ENCODE measurements at regions not wholly inside any gene's neighbourhood (a gene's known extent, or its start where the extent isn't known, plus 50 kb on each side); places are given as distances from the start of the nearest gene placed in this dataset.
A peak's percentile ranks its signal among the peaks of the same experiment; 100 is the strongest.

DNA sequence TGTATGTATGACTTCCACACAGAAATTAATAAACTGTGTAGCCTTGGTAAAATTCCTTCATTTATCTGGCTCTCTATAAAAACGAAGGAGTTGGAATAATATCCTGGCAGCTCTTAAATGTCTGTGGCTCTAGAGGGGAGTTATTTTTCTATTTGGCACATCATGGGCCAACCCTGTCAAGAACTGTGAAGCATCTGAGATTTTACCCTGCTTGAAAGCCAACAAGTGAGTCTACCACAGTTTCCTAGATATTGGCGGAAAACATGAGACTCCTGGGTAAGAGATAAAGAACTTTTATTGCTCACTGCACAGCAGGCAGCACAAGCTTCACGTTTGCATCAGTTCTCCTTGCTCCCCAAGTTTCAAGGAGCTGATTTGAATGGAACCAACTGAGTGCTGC lies 346.7 kb upstream of the CYRIA start:
- DNase-seq (ENCODE audit: low read depth) = no peak
- no peak for FAIRE-seq
- Histone ChIP-seq H3K36me3 (ENCODE audit: control insufficient read depth, insufficient read depth, low read length) (no peaks in the 10 kb centered on the region), H3K4me3 (ENCODE audit: low read depth, low read length) (no peak overlapping the region), H3K27me3 (ENCODE audit: control insufficient read depth, insufficient read depth, low read length) (no peaks in the 10 kb centered on the region)
- TF ChIP-seq, protein P1, sequence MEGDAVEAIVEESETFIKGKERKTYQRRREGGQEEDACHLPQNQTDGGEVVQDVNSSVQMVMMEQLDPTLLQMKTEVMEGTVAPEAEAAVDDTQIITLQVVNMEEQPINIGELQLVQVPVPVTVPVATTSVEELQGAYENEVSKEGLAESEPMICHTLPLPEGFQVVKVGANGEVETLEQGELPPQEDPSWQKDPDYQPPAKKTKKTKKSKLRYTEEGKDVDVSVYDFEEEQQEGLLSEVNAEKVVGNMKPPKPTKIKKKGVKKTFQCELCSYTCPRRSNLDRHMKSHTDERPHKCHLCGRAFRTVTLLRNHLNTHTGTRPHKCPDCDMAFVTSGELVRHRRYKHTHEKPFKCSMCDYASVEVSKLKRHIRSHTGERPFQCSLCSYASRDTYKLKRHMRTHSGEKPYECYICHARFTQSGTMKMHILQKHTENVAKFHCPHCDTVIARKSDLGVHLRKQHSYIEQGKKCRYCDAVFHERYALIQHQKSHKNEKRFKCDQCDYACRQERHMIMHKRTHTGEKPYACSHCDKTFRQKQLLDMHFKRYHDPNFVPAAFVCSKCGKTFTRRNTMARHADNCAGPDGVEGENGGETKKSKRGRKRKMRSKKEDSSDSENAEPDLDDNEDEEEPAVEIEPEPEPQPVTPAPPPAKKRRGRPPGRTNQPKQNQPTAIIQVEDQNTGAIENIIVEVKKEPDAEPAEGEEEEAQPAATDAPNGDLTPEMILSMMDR (IDR thresholded peaks at IDR 0.05; ENCODE audit: insufficient read depth, low read length, severe bottlenecking) = no peak

DNA sequence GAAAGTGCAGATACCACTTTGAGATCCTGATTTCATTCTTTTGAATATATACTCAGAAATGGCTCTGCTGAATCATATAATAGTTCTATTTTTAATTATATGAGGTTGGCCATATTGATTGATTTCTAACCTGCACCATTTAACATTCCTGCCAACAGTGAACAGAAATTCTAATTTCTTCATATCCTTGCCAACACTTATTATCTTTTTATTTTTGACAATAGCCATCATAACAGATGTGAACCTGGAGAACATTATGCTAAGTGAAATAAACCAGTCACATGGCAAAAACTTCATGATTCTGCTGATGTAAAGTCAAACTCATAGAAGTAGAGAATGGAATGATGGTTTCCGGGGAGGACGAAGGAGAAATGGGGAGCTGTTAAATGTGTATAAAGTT lies 344.5 kb upstream of the CYRIA start:
- no peaks in the 10 kb centered on the region for H3K36me3 ChIP-seq (ENCODE audit: control insufficient read depth, insufficient read depth, low read length)
- DNase-seq (ENCODE audit: low read depth) (no peak), FAIRE-seq (no peak)
- no peaks in the 10 kb centered on the region for H3K27me3 ChIP-seq (ENCODE audit: control insufficient read depth, insufficient read depth, low read length)
- no peak overlapping the region for H3K4me3 ChIP-seq (ENCODE audit: low read depth, low read length)
- TF ChIP-seq, protein P1 (IDR thresholded peaks at IDR 0.05; ENCODE audit: insufficient read depth, low read length, severe bottlenecking) = no peak

DNA sequence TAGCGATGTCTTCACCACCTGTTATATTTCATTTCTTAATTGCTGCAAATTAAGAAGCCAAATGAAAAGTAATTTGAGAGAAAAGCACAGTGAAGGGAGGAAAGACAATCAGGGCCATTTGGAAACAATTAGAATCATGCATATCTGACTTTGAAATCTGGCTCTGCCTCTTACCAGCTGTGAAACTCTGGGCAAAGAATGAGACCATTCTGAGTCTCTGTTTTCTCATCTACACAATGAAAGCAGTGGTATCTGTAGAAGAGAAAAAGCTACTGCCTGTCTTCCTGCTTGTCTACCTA lies 334.5 kb upstream of the CYRIA start:
- H3K4me3 ChIP-seq (ENCODE audit: low read depth, low read length) = no peak overlapping the region
- TF ChIP-seq, protein P1 (IDR thresholded peaks at IDR 0.05; ENCODE audit: insufficient read depth, low read length, severe bottlenecking) = no peak
- no peaks in the 10 kb centered on the region for H3K36me3 ChIP-seq (ENCODE audit: control insufficient read depth, insufficient read depth, low read length)
- DNase-seq (ENCODE audit: low read depth) (no peak), FAIRE-seq (no peak)
- no peaks in the 10 kb centered on the region for H3K27me3 ChIP-seq (ENCODE audit: control insufficient read depth, insufficient read depth, low read length)

DNA sequence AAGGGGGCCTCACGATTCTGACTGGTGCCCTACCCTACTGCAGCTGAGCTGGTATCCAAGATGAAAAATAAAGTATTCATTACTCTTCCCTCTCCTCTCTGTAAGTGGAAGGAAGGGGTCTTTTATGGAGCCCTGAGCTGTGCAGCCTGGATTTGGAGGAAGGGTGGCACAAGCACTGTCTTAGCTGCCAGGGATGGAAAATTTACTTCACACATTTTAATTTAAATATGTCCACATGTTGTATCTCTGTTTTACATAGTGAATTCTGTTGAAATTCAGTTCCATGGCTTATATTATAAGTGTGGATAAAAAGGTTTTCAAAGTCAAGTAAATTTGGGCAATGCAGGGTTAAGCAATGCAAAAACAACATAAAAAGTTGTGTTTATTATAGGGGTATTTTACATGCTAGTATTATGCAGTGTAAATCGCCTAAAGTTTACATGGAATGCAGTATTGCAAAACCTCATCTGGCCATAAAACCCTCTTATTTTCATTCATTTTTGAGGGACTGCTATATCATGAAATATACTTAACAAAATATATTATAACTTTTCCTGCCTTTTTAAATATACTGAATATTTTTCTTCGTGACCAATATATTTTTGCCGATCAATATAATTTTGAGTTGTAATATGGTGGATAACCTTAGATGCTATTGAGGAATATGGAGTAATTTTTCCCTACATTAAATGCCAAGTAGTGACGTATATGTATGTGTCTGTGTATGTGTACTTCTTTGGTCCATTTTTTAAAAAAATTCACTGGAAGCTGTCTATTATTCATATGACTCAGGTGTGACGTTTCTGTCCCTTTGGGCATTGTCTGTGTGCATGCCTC lies 333.9 kb upstream of the CYRIA start:
- Histone ChIP-seq H3K27me3 (ENCODE audit: control insufficient read depth, insufficient read depth, low read length) (no peaks in the 10 kb centered on the region), H3K36me3 (ENCODE audit: control insufficient read depth, insufficient read depth, low read length) (no peaks in the 10 kb centered on the region), H3K4me3 (ENCODE audit: low read depth, low read length) (no peak overlapping the region)
- no peak for DNase-seq (ENCODE audit: low read depth)
- TF ChIP-seq, protein P1 (IDR thresholded peaks at IDR 0.05; ENCODE audit: insufficient read depth, low read length, severe bottlenecking) = no peak
- no peak for FAIRE-seq

DNA sequence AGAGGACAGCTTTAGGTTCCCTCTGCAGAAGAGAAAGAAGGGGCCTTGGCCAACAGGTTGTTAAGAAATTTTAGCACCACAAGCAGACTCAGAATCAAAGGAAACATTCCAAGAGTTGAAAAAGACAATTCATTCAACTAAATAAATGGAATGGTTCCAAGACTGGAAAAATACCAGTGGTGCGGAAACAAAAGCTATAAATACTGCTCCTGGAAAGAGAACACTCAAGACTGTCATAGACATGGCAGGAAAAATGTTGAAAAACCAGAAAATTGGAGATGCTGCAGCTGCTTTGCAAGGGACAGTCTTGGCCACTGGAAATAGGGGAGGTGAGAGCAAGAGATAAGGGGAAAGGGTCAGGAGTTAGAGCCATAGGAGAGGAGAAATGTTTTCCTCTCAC lies 312.7 kb upstream of the CYRIA start:
- TF ChIP-seq, protein P1 (IDR thresholded peaks at IDR 0.05; ENCODE audit: insufficient read depth, low read length, severe bottlenecking) = no peak
- H3K36me3 ChIP-seq (ENCODE audit: control insufficient read depth, insufficient read depth, low read length) = no peaks in the 10 kb centered on the region

DNA sequence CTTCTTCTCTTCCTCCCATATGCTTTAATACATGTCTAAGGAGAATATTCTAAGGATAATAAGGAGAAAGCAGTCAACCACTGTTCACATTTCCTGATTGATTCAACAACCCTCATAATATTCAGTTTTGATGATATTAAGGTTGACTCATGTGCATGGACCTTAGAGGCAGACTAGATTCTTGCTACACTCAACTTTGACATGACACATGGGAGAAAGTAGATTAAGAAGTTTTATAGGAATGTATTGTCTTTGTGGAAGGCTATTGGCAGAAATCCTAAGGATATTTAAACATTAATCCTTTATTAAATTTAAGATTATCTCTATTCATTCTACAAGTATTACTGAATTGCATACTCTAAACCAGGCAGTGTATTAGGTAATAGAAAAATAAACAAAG lies 309.1 kb upstream of the CYRIA start:
- H3K27me3 ChIP-seq (ENCODE audit: control insufficient read depth, insufficient read depth, low read length) = no peaks in the 10 kb centered on the region
- no peak overlapping the region for H3K4me3 ChIP-seq (ENCODE audit: low read depth, low read length)
- TF ChIP-seq, protein P1 (IDR thresholded peaks at IDR 0.05; ENCODE audit: insufficient read depth, low read length, severe bottlenecking) = no peak
- no peak for FAIRE-seq
- peak; percentile 7 for DNase-seq (ENCODE audit: low read depth)
- no peaks in the 10 kb centered on the region for H3K36me3 ChIP-seq (ENCODE audit: control insufficient read depth, insufficient read depth, low read length)

More for the DNA sequence above, 312.7 kb upstream of the CYRIA start:
- Histone ChIP-seq H3K4me3 (ENCODE audit: low read depth, low read length) (no peak overlapping the region), H3K27me3 (ENCODE audit: control insufficient read depth, insufficient read depth, low read length) (no peaks in the 10 kb centered on the region)
- DNase-seq (ENCODE audit: low read depth) (no peak), FAIRE-seq (no peak)

All from bronchial epithelial cell (primary cell).